ENCODE measurements at regions not wholly inside any gene's neighbourhood (a gene's known extent, or its start where the extent isn't known, plus 50 kb on each side); places are given as distances from the start of the nearest gene placed in this dataset.

GRCh38 chr9:120161776-120162175 lies 418.2 kb downstream of the CDK5RAP2 start:
- Histone ChIP-seq H3K4me1 (no peaks in the 10 kb centered on the region), H3K9me3 (replicated peaks) (no peaks in the 10 kb centered on the region)
- DNase-seq: no peak

GRCh38 chr9:120158221-120158620 lies 421.7 kb downstream of the CDK5RAP2 start:
- Histone ChIP-seq H3K27ac (no peak overlapping the region), H3K4me3 (no peak overlapping the region), H3K36me3 (no peaks in the 10 kb centered on the region), H3K4me1 (no peaks in the 10 kb centered on the region), H3K27me3 (peaks cover 7% of the 10 kb centered on the region; the same call in 1 of the 2 replicates), H3K9me3 (replicated peaks) (no peaks in the 10 kb centered on the region)
- DNase-seq: no peak

More at GRCh38 chr9:120161776-120162175, 418.2 kb downstream of the CDK5RAP2 start:
- Histone ChIP-seq H3K36me3 (no peaks in the 10 kb centered on the region), H3K27ac (no peak overlapping the region), H3K4me3 (no peak overlapping the region), H3K27me3 (peaks cover 7% of the 10 kb centered on the region; the same call in 1 of the 2 replicates)

- Histone ChIP-seq H3K4me3 (no peak overlapping the region), H3K4me1 (no peaks in the 10 kb centered on the region), H3K36me3 (no peaks in the 10 kb centered on the region), H3K27ac (no peak overlapping the region), H3K9me3 (replicated peaks) (no peaks in the 10 kb centered on the region), H3K27me3 (peaks cover 12% of the 10 kb centered on the region; the same call in 1 of the 2 replicates)
- no peak for DNase-seq
Observed at GRCh38 chr9:120156376-120156775, 423.6 kb downstream of the CDK5RAP2 start.

GRCh38 chr9:120153258-120153657 lies 426.7 kb downstream of the CDK5RAP2 start:
- no peak for DNase-seq
- no peak overlapping the region for H3K4me3 ChIP-seq

GRCh38 chr9:120152295-120152694 lies 427.7 kb downstream of the CDK5RAP2 start:
- no peak overlapping the region for H3K4me3 ChIP-seq
- H3K27me3 ChIP-seq: peaks cover 12% of the 10 kb centered on the region; the same call in 1 of the 2 replicates
- H3K36me3 ChIP-seq: no peaks in the 10 kb centered on the region
- no peaks in the 10 kb centered on the region for H3K9me3 ChIP-seq (replicated peaks)
- peak; percentile 28 to 32 for DNase-seq
- H3K27ac ChIP-seq: no peak overlapping the region
- H3K4me1 ChIP-seq: no peaks in the 10 kb centered on the region

More at GRCh38 chr9:120153258-120153657, 426.7 kb downstream of the CDK5RAP2 start:
- Histone ChIP-seq H3K36me3 (no peaks in the 10 kb centered on the region), H3K4me1 (no peaks in the 10 kb centered on the region), H3K9me3 (replicated peaks) (no peaks in the 10 kb centered on the region), H3K27ac (no peak overlapping the region), H3K27me3 (peaks cover 12% of the 10 kb centered on the region; the same call in 1 of the 2 replicates)

- Histone ChIP-seq H3K4me1 (no peaks in the 10 kb centered on the region), H3K36me3 (no peaks in the 10 kb centered on the region), H3K9me3 (replicated peaks) (no peaks in the 10 kb centered on the region), H3K4me3 (no peak overlapping the region), H3K27ac (no peak overlapping the region), H3K27me3 (peaks cover 12% of the 10 kb centered on the region; the same call in 1 of the 2 replicates)
- DNase-seq: no peak
Observed at GRCh38 chr9:120151806-120152205, 428.2 kb downstream of the CDK5RAP2 start.

GRCh38 chr9:120151149-120151548 lies 428.8 kb downstream of the CDK5RAP2 start:
- Histone ChIP-seq H3K36me3 (no peaks in the 10 kb centered on the region), H3K27ac (no peak overlapping the region), H3K9me3 (replicated peaks) (no peaks in the 10 kb centered on the region), H3K27me3 (peaks cover 12% of the 10 kb centered on the region; the same call in 1 of the 2 replicates), H3K4me3 (no peak overlapping the region), H3K4me1 (no peaks in the 10 kb centered on the region)
- no peak for DNase-seq

- DNase-seq: peak in 1 of 2 experiments; percentile 4
- no peaks in the 10 kb centered on the region for H3K4me1 ChIP-seq
- H3K9me3 ChIP-seq (replicated peaks): no peaks in the 10 kb centered on the region
- no peaks in the 10 kb centered on the region for H3K36me3 ChIP-seq
- no peaks in the 10 kb centered on the region for H3K27me3 ChIP-seq
- no peak overlapping the region for H3K4me3 ChIP-seq
- no peak overlapping the region for H3K27ac ChIP-seq
Observed at GRCh38 chr9:120138955-120139354, 441.0 kb downstream of the CDK5RAP2 start.

GRCh38 chr9:120137186-120137840 lies 442.7 kb downstream of the CDK5RAP2 start:
- H3K9me3 ChIP-seq (replicated peaks): no peaks in the 10 kb centered on the region
- H3K36me3 ChIP-seq: no peaks in the 10 kb centered on the region
- DNase-seq: peak in 1 of 2 experiments; percentile 3
- H3K27ac ChIP-seq: no peak overlapping the region
- H3K4me1 ChIP-seq: no peaks in the 10 kb centered on the region
- H3K27me3 ChIP-seq: no peaks in the 10 kb centered on the region
- H3K4me3 ChIP-seq: no peak overlapping the region

- DNase-seq: no peak
Observed at GRCh38 chr9:120136696-120137095, 443.3 kb downstream of the CDK5RAP2 start.

GRCh38 chr9:120117081-120117480 lies 462.9 kb downstream of the CDK5RAP2 start:
- Histone ChIP-seq H3K9me3 (replicated peaks) (no peaks in the 10 kb centered on the region), H3K27me3 (peaks cover 17% of the 10 kb centered on the region), H3K36me3 (no peaks in the 10 kb centered on the region), H3K27ac (no peak overlapping the region), H3K4me1 (no peaks in the 10 kb centered on the region), H3K4me3 (no peak overlapping the region)
- DNase-seq: no peak

More at GRCh38 chr9:120136696-120137095, 443.3 kb downstream of the CDK5RAP2 start:
- H3K27ac ChIP-seq: no peak overlapping the region
- no peaks in the 10 kb centered on the region for H3K36me3 ChIP-seq
- H3K4me3 ChIP-seq: no peak overlapping the region
- no peaks in the 10 kb centered on the region for H3K9me3 ChIP-seq (replicated peaks)
- no peaks in the 10 kb centered on the region for H3K4me1 ChIP-seq
- H3K27me3 ChIP-seq: no peaks in the 10 kb centered on the region

GRCh38 chr9:120110520-120110919 lies 469.4 kb downstream of the CDK5RAP2 start:
- Histone ChIP-seq H3K4me3 (no peak overlapping the region), H3K27me3 (peaks cover 38% of the 10 kb centered on the region)

GRCh38 chr9:120109242-120109641 lies 470.7 kb downstream of the CDK5RAP2 start:
- Histone ChIP-seq H3K27me3 (peaks cover 38% of the 10 kb centered on the region), H3K4me1 (no peaks in the 10 kb centered on the region), H3K4me3 (no peak overlapping the region), H3K9me3 (replicated peaks) (no peaks in the 10 kb centered on the region), H3K36me3 (no peaks in the 10 kb centered on the region), H3K27ac (no peak overlapping the region)
- peak; percentile 36 to 56 for DNase-seq

More at GRCh38 chr9:120110520-120110919, 469.4 kb downstream of the CDK5RAP2 start:
- Histone ChIP-seq H3K9me3 (replicated peaks) (no peaks in the 10 kb centered on the region), H3K4me1 (no peaks in the 10 kb centered on the region), H3K36me3 (no peaks in the 10 kb centered on the region), H3K27ac (no peak overlapping the region)
- no peak for DNase-seq

GRCh38 chr9:120107138-120107537 lies 472.8 kb downstream of the CDK5RAP2 start:
- H3K9me3 ChIP-seq (replicated peaks): 0 out of 2 replicates have a peak, but pooled peaks cover 1% of the 10 kb centered on the region
- no peak overlapping the region for H3K4me3 ChIP-seq
- DNase-seq: peak in 1 of 2 experiments; percentile 4
- peaks cover 22% of the 10 kb centered on the region; the same call in 1 of the 2 replicates for H3K27me3 ChIP-seq
- H3K36me3 ChIP-seq: no peaks in the 10 kb centered on the region
- H3K27ac ChIP-seq: no peak overlapping the region
- no peaks in the 10 kb centered on the region for H3K4me1 ChIP-seq

GRCh38 chr9:120104771-120105170 lies 475.2 kb downstream of the CDK5RAP2 start:
- Histone ChIP-seq H3K27ac (no peak overlapping the region), H3K9me3 (replicated peaks) (0 out of 2 replicates have a peak, but pooled peaks cover 3% of the 10 kb centered on the region), H3K27me3 (peaks cover 20% of the 10 kb centered on the region; the same call in 1 of the 2 replicates), H3K4me3 (no peak overlapping the region), H3K4me1 (no peaks in the 10 kb centered on the region), H3K36me3 (no peaks in the 10 kb centered on the region)
- no peak for DNase-seq

All from SJCRH30 (cell line).